IMR-90 (cell line): ENCODE measurements at regions not wholly inside any gene's neighbourhood (a gene's known extent, or its start where the extent isn't known, plus 50 kb on each side); places are given as distances from the start of the nearest gene placed in this dataset.

Experiments used
- ATAC-seq: fragments of 200-7000 bp; cut with Tn5 transposase; 2 replicates; pipeline ENCODE4 v1.9.1; 2020; ENCODE audit warnings: low read depth, mild to moderate bottlenecking, moderate library complexity
- BruUV-seq: library from RNA; stranded (reverse); fragments of 400-500 nt; replicated peaks from 2 replicates; lab custom pipeline; 2021; lab: Mats Ljungman, UMichigan
- CTCF ChIA-PET: fragments of 300-600 bp; formaldehyde crosslinking; extraction: SDS; loops from one replicate; lab custom pipeline; 2021; ENCODE audit warnings: antibody characterized with exemption; lab: Yijun Ruan, JAX
- POLR2A ChIA-PET: fragments of 300-600 bp; sonication (Branson Sonifier 250); formaldehyde crosslinking; loops from one replicate; lab custom pipeline; 2022; ENCODE audit warnings: antibody characterized with exemption; ENCODE audit not compliant: unreplicated experiment; lab: Charles Lee
- DNase-seq: peaks from one replicate; pipeline ENCODE4 v3.0.0; 2013
- H2AFZ ChIP-seq: replicated peaks from 2 replicates; pipeline ENCODE3; 2013; ENCODE audit warnings: low read length, mild to moderate bottlenecking; ENCODE audit not compliant: poor library complexity
- H2AK5ac ChIP-seq: 2 replicates; pipeline ENCODE4 v1.6.1; 2013; ENCODE audit warnings: low read depth, low read length, inconsistent platforms
- H2AK9ac ChIP-seq: replicated peaks from 2 replicates; pipeline ENCODE3; 2013; ENCODE audit warnings: mild to moderate bottlenecking, low read depth, low read length, moderate library complexity; ENCODE audit not compliant: poor library complexity
- H2BK120ac ChIP-seq: 2 replicates; pipeline ENCODE4 v1.6.1; 2013; ENCODE audit warnings: low read depth, low read length, inconsistent platforms
- H2BK15ac ChIP-seq: 3 replicates; pipeline ENCODE4 v1.6.1; 2013; ENCODE audit warnings: low read depth, low read length, inconsistent platforms
- H2BK20ac ChIP-seq: 2 replicates; pipeline ENCODE4 v1.6.1; 2013; ENCODE audit warnings: low read depth, mild to moderate bottlenecking, inconsistent platforms, low read length, moderate library complexity
- H2BK5ac ChIP-seq: 2 replicates; pipeline ENCODE4 v1.6.1; 2013; ENCODE audit warnings: mild to moderate bottlenecking, low read depth, low read length, inconsistent platforms; ENCODE audit not compliant: poor library complexity, severe bottlenecking
- H3K14ac ChIP-seq: replicated peaks from 2 replicates; pipeline ENCODE4 v1.6.1; 2013; ENCODE audit warnings: low read depth, low read length, inconsistent platforms
- H3K18ac ChIP-seq: 2 replicates; pipeline ENCODE4 v1.6.1; 2013; ENCODE audit warnings: low read depth, low read length, control low read depth
- H3K23ac ChIP-seq: 2 replicates; pipeline ENCODE4 v1.6.1; 2013; ENCODE audit warnings: low read depth, low read length, inconsistent platforms
- H3K27ac ChIP-seq: 2 replicates; pipeline ENCODE4 v1.5.1; 2013; ENCODE audit warnings: mild to moderate bottlenecking, control low read depth, low read length; ENCODE audit not compliant: insufficient read depth
- H3K27me3 ChIP-seq: 2 replicates; pipeline ENCODE4 v1.6.1; 2013; ENCODE audit warnings: low read length; ENCODE audit not compliant: control insufficient read depth, insufficient read depth
- H3K36me3 ChIP-seq: 2 replicates; pipeline ENCODE4 v1.6.1; 2013; ENCODE audit warnings: low read length, mixed read lengths; ENCODE audit not compliant: control insufficient read depth, insufficient read depth
- H3K4ac ChIP-seq: 2 replicates; pipeline ENCODE4 v1.6.1; 2013; ENCODE audit warnings: low read depth, low read length, inconsistent platforms
- H3K4me1 ChIP-seq: 2 replicates; pipeline ENCODE4 v1.6.1; 2013; ENCODE audit warnings: low read length, mixed read lengths; ENCODE audit not compliant: control insufficient read depth, insufficient read depth
- H3K4me2 ChIP-seq: 2 replicates; pipeline ENCODE4 v1.6.1; 2013; ENCODE audit warnings: low read depth, mild to moderate bottlenecking, control low read depth, low read length, moderate library complexity
- H3K4me3 ChIP-seq: 2 replicates; pipeline ENCODE4 v1.5.1; 2013; ENCODE audit warnings: low read depth, mild to moderate bottlenecking, control low read depth, low read length, moderate library complexity; ENCODE audit not compliant: insufficient read depth
- H3K56ac ChIP-seq: 2 replicates; pipeline ENCODE4 v1.6.1; 2013; ENCODE audit warnings: low read length, inconsistent platforms; ENCODE audit not compliant: insufficient read depth; ENCODE audit errors: extremely low read depth
- H3K79me1 ChIP-seq, 2 experiments: 2 replicates each; pipeline ENCODE4 v1.6.1; 2013; ENCODE audit warnings: low read length in 2 of 2, inconsistent platforms in 1 of 2, low read depth in 1 of 2
- H3K9ac ChIP-seq: 2 replicates; pipeline ENCODE4 v1.6.1; 2013; ENCODE audit warnings: low read depth, low read length, control low read depth
- H3K9me1 ChIP-seq: 2 replicates; pipeline ENCODE4 v1.6.1; 2013; ENCODE audit warnings: low read length, inconsistent platforms; ENCODE audit not compliant: insufficient read depth
- H3K9me3 ChIP-seq: 2 replicates; pipeline ENCODE4 v1.6.1; 2013; ENCODE audit warnings: low read length; ENCODE audit not compliant: control insufficient read depth, insufficient read depth
- H4K20me1 ChIP-seq: 2 replicates; pipeline ENCODE4 v1.6.1; 2013; ENCODE audit warnings: low read length, inconsistent platforms; ENCODE audit not compliant: insufficient read depth
- H4K5ac ChIP-seq: 2 replicates; pipeline ENCODE4 v1.6.1; 2013; ENCODE audit warnings: mild to moderate bottlenecking, low read depth, low read length, control low read depth
- H4K8ac ChIP-seq, 2 experiments: 2 replicates each; pipeline ENCODE4 v1.6.1; 2013; ENCODE audit warnings: low read depth in 2 of 2, low read length in 2 of 2, control low read depth in 1 of 2, inconsistent platforms in 1 of 2
- H4K91ac ChIP-seq: 2 replicates; pipeline ENCODE4 v1.6.1; 2013; ENCODE audit warnings: low read depth, low read length, inconsistent platforms; ENCODE audit not compliant: insufficient read depth
- BHLHE40 ChIP-seq: fragments of 150-350 bp; IDR thresholded peaks from 2 replicates; pipeline ENCODE4 v1.6.1; 2016; ENCODE audit warnings: mild to moderate bottlenecking, low read depth, low read length
- CEBPB ChIP-seq: IDR thresholded peaks from 2 replicates; pipeline ENCODE4 v1.6.1; 2012; ENCODE audit warnings: low read depth, low read length, improper control_type of control experiment
- CHD1 ChIP-seq: IDR thresholded peaks from 2 replicates; pipeline ENCODE4 v1.6.1; 2012; ENCODE audit warnings: low read depth, low read length, improper control_type of control experiment
- ELK1 ChIP-seq: fragments of 150-350 bp; IDR thresholded peaks from 2 replicates; pipeline ENCODE4 v1.6.1; 2016; ENCODE audit warnings: low read depth, mild to moderate bottlenecking, low read length, moderate library complexity, borderline replicate concordance
- FOS ChIP-seq: fragments of 150-350 bp; IDR thresholded peaks from 2 replicates; pipeline ENCODE4 v1.6.1; 2016; ENCODE audit warnings: low read depth, low read length
- MAZ ChIP-seq: IDR thresholded peaks from 2 replicates; pipeline ENCODE4 v1.6.1; 2012; ENCODE audit warnings: low read depth, mild to moderate bottlenecking, low read length, improper control_type of control experiment, moderate library complexity, borderline replicate concordance
- MXI1 ChIP-seq: IDR thresholded peaks from 2 replicates; pipeline ENCODE4 v1.6.1; 2012; ENCODE audit warnings: low read depth, mild to moderate bottlenecking, low read length, moderate library complexity, borderline replicate concordance
- NFE2L2 ChIP-seq: fragments of 150-350 bp; IDR thresholded peaks from 2 replicates; pipeline ENCODE4 v1.6.1; 2016; ENCODE audit warnings: low read depth, mild to moderate bottlenecking, low read length
- RAD21 ChIP-seq: IDR thresholded peaks from 2 replicates; pipeline ENCODE4 v1.6.1; 2012; ENCODE audit warnings: low read length, improper control_type of control experiment
- SMC3 ChIP-seq: fragments of 150-350 bp; IDR thresholded peaks from 2 replicates; pipeline ENCODE4 v1.6.1; 2016; ENCODE audit warnings: low read depth, mild to moderate bottlenecking, antibody characterized with exemption, low read length, moderate library complexity
- WGBS, 2 experiments: methylation state at CpG; one replicate each; pipeline versions ENCODE4 v1.1.5 to v1.1.7; 2013; ENCODE audit warnings: missing lambda C conversion rate in 2 of 2; ENCODE audit not compliant: insufficient read length in 1 of 2; ENCODE audit errors: extremely low coverage in 2 of 2; 5-methylcytosine and 5-hydroxymethylcytosine counted together
- dilution Hi-C: fragments of 300-500 bp; cut with HindIII; formaldehyde crosslinking; loops from one replicate; pipeline ENCODE4 v1.14.3; 2018; ENCODE audit warnings: low sequenced_read_pairs; ENCODE audit not compliant: unreplicated experiment
- in situ Hi-C: fragments of 300-500 bp; cut with MboI; formaldehyde crosslinking; loops from 3 replicates; pipeline ENCODE4 v1.14.3; 2019; ENCODE audit warnings: low sequenced_read_pairs, inconsistent platforms, mixed read lengths
- intact Hi-C: fragments of 100-400 bp; cut with micrococcal nuclease; formaldehyde crosslinking; loops from 2 replicates; pipeline ENCODE4 v1.10.0; 2022

GRCh38 chr7:41277561-41277960 is 425.3 kb downstream of the INHBA start:
- in situ Hi-C loops: no loop called here
- ATAC-seq: no peak
- Histone ChIP-seq H3K23ac (no peak overlapping the region), H4K8ac (no peak overlapping the region), H2AK5ac (no peak overlapping the region; the same call in 1 of the 2 replicates), H2AK9ac (no peak overlapping the region), H3K9me1 (peaks cover 2% of the 10 kb centered on the region; the same call in 1 of the 2 replicates), H3K14ac (no peak overlapping the region), H3K9ac (no peak overlapping the region), H3K56ac (no peak overlapping the region), H2BK120ac (no peak overlapping the region), H3K4me3 (no peak overlapping the region), H2BK5ac (no peak overlapping the region), H2BK20ac (no peak overlapping the region), H3K4me2 (no peak overlapping the region), H4K91ac (no peak overlapping the region), H3K27me3 (no peaks in the 10 kb centered on the region), H3K36me3 (no peaks in the 10 kb centered on the region), H4K5ac (no peak overlapping the region), H2BK15ac (no peak overlapping the region), H3K4ac (no peak overlapping the region), H3K18ac (no peak overlapping the region), H2AFZ (no peak overlapping the region), H3K79me1 (no peaks in the 10 kb centered on the region), H3K27ac (no peak overlapping the region), H3K4me1 (no peaks in the 10 kb centered on the region), H3K9me3 (no peaks in the 10 kb centered on the region), H4K20me1 (no peaks in the 10 kb centered on the region)
- no peak for DNase-seq
- no TSS peak for BruUV-seq
- CTCF ChIA-PET: no interaction called here
- TF ChIP-seq CHD1 (no peak), ELK1 (no peak), NFE2L2 (no peak), FOS (no peak), MAZ (no peak), SMC3 (no peak), CEBPB (no peak), MXI1 (no peak), RAD21 (no peak), BHLHE40 (no peak)
- WGBS, 2 experiments: 100% methylated on average over 1 of the region's 2 CpGs; no CpG with 5 or more reads in 1 of the 2 experiments
- intact Hi-C loops: no loop called here
- POLR2A ChIA-PET: no interaction called here
- dilution Hi-C loops: no loop called here
